ENCODE measurements at regions not wholly inside any gene's neighbourhood (a gene's known extent, or its start where the extent isn't known, plus 50 kb on each side); places are given as distances from the start of the nearest gene placed in this dataset.

- TF ChIP-seq, protein P1, sequence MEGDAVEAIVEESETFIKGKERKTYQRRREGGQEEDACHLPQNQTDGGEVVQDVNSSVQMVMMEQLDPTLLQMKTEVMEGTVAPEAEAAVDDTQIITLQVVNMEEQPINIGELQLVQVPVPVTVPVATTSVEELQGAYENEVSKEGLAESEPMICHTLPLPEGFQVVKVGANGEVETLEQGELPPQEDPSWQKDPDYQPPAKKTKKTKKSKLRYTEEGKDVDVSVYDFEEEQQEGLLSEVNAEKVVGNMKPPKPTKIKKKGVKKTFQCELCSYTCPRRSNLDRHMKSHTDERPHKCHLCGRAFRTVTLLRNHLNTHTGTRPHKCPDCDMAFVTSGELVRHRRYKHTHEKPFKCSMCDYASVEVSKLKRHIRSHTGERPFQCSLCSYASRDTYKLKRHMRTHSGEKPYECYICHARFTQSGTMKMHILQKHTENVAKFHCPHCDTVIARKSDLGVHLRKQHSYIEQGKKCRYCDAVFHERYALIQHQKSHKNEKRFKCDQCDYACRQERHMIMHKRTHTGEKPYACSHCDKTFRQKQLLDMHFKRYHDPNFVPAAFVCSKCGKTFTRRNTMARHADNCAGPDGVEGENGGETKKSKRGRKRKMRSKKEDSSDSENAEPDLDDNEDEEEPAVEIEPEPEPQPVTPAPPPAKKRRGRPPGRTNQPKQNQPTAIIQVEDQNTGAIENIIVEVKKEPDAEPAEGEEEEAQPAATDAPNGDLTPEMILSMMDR (IDR thresholded peaks at IDR 0.05) = no peak
- TF ChIP-seq EP300 (IDR thresholded peaks at IDR 0.05) = no peak
These were observed 191.5 kb downstream of the REEP3 start for GRCh38 chr10:63712717-63713115.
